H1 (cell line): ENCODE measurements at regions not wholly inside any gene's neighbourhood (a gene's known extent, or its start where the extent isn't known, plus 50 kb on each side); places are given as distances from the start of the nearest gene placed in this dataset.

Experiments
- CTCF ChIA-PET: fragments of 300-600 bp; sonication (Branson Sonifier 250); formaldehyde crosslinking; loops from one replicate; lab custom pipeline; 2021; ENCODE audit not compliant: partially characterized antibody; lab: Charles Lee
- POLR2A ChIA-PET: fragments of 300-600 bp; sonication (Branson Sonifier 250); formaldehyde crosslinking; loops from one replicate; lab custom pipeline; 2021; ENCODE audit warnings: inconsistent platforms; ENCODE audit not compliant: partially characterized antibody; lab: Charles Lee
- DNase-seq, 2 experiments: peaks; one replicate each; pipeline versions ENCODE4 v3.0.0 to v3.0.0-alpha.2; 2010 to 2022; ENCODE audit warnings: low spot score in 2 of 2, low read depth in 1 of 2, mixed read lengths in 1 of 2
- FAIRE-seq: peaks from 2 replicates; lab custom pipeline; 2011; peaks lifted over from hg19 to GRCh38; lab: Jason Lieb, UNC
- H2AFZ ChIP-seq: 2 replicates; pipeline ENCODE4 v1.8.1; 2012; ENCODE audit warnings: low read length, inconsistent platforms
- H2AK5ac ChIP-seq: 2 replicates; pipeline ENCODE4 v1.6.1; 2013; ENCODE audit warnings: low read depth, low read length
- H2BK120ac ChIP-seq: replicated peaks from 2 replicates; pipeline ENCODE3; 2013; ENCODE audit warnings: low read depth, low read length, inconsistent platforms
- H2BK12ac ChIP-seq: 2 replicates; pipeline ENCODE4 v1.6.1; 2013; ENCODE audit warnings: low read depth, low read length
- H2BK15ac ChIP-seq: 2 replicates; pipeline ENCODE4 v1.6.1; 2013; ENCODE audit warnings: low read length
- H2BK20ac ChIP-seq: 2 replicates; pipeline ENCODE4 v1.6.1; 2013; ENCODE audit warnings: low read length
- H2BK5ac ChIP-seq: 2 replicates; pipeline ENCODE4 v1.6.1; 2013; ENCODE audit warnings: low read depth, low read length
- H3K14ac ChIP-seq: 2 replicates; pipeline ENCODE4 v1.6.1; 2013; ENCODE audit warnings: inconsistent platforms; ENCODE audit not compliant: insufficient read length
- H3K18ac ChIP-seq: 2 replicates; pipeline ENCODE4 v1.6.1; 2013; ENCODE audit warnings: low read length; ENCODE audit errors: extremely low read depth
- H3K23ac ChIP-seq: 2 replicates; pipeline ENCODE4 v1.6.1; 2013; ENCODE audit warnings: inconsistent platforms; ENCODE audit not compliant: insufficient read length
- H3K23me2 ChIP-seq: 2 replicates; pipeline ENCODE4 v1.6.1; 2013; ENCODE audit warnings: low read depth, low read length
- H3K27ac ChIP-seq: 2 replicates; pipeline ENCODE4 v1.6.1; 2011; ENCODE audit warnings: low read depth, low read length, inconsistent platforms
- H3K27me3 ChIP-seq, 4 experiments: replicated peaks in 1 of 4; 1 replicate in 1 of 4; 2 replicates in 3 of 4; pipeline versions ENCODE4 v1.6.1 to v1.8.1; 2011 to 2013; ENCODE audit warnings: low read length in 3 of 4, mild to moderate bottlenecking in 3 of 4, inconsistent platforms in 2 of 4, mixed read lengths in 2 of 4, moderate library complexity in 1 of 4; ENCODE audit not compliant: control insufficient read depth in 3 of 4, insufficient read depth in 3 of 4; ENCODE audit errors: extremely low read depth in 1 of 4
- H3K36me3 ChIP-seq, 4 experiments: 2 replicates each; pipeline versions ENCODE4 v1.6.1 to v1.8.1; 2011 to 2013; ENCODE audit warnings: mild to moderate bottlenecking in 4 of 4, low read length in 3 of 4, moderate library complexity in 2 of 4, control low read depth in 1 of 4, inconsistent platforms in 1 of 4; ENCODE audit not compliant: insufficient read depth in 4 of 4, control insufficient read depth in 2 of 4
- H3K4ac ChIP-seq: replicated peaks from 2 replicates; pipeline ENCODE3; 2013; ENCODE audit warnings: low read length, low read depth, mixed read lengths, inconsistent platforms; ENCODE audit not compliant: insufficient read length
- H3K4me1 ChIP-seq, 4 experiments: replicated peaks in 1 of 4; 1 replicate in 1 of 4; 2 replicates in 3 of 4; pipeline versions ENCODE4 v1.6.1 to v1.8.1; 2011 to 2013; ENCODE audit warnings: low read length in 3 of 4, inconsistent platforms in 2 of 4, mixed read lengths in 1 of 4; ENCODE audit not compliant: insufficient read depth in 4 of 4, control insufficient read depth in 3 of 4
- H3K4me2 ChIP-seq, 2 experiments: 2 replicates each; pipeline versions ENCODE4 v1.6.1 to v1.8.1; 2011 to 2013; ENCODE audit warnings: low read depth in 2 of 2, low read length in 2 of 2, control low read depth in 1 of 2, inconsistent platforms in 1 of 2, mild to moderate bottlenecking in 1 of 2; ENCODE audit not compliant: insufficient read depth in 1 of 2
- H3K4me3 ChIP-seq, 4 experiments: fragments of 200-600, 300-600 bp in 1 of 4; sonication (generic), shearing (Covaris generic), sonication (Bioruptor Twin) in 1 of 4; 2 replicates each; pipeline versions ENCODE4 v1.5.1 to v1.8.1; 2011 to 2016; ENCODE audit warnings: low read length in 4 of 4, low read depth in 3 of 4, control low read depth in 2 of 4, inconsistent platforms in 2 of 4, mild to moderate bottlenecking in 2 of 4, mixed read lengths in 1 of 4, moderate library complexity in 1 of 4; ENCODE audit not compliant: insufficient read depth in 2 of 4; ENCODE audit errors: extremely low read depth in 1 of 4
- H3K56ac ChIP-seq: replicated peaks from 2 replicates; pipeline ENCODE3; 2013; ENCODE audit warnings: low read depth, mild to moderate bottlenecking, mixed read lengths, low read length, inconsistent platforms; ENCODE audit not compliant: insufficient read length
- H3K79me1 ChIP-seq: 2 replicates; pipeline ENCODE4 v1.6.1; 2013; ENCODE audit warnings: low read depth, low read length, control low read depth
- H3K79me2 ChIP-seq, 2 experiments: 2 replicates each; pipeline versions ENCODE4 v1.6.1 to v1.8.1; 2012 to 2013; ENCODE audit warnings: low read length in 2 of 2, mild to moderate bottlenecking in 2 of 2, inconsistent platforms in 1 of 2; ENCODE audit not compliant: insufficient read depth in 2 of 2, control insufficient read depth in 1 of 2
- H3K9ac ChIP-seq, 4 experiments: replicated peaks in 1 of 4; 1 replicate in 1 of 4; 2 replicates in 3 of 4; pipeline versions ENCODE4 v1.6.1 to v1.8.1; 2011 to 2013; ENCODE audit warnings: low read depth in 3 of 4, low read length in 3 of 4, control low read depth in 2 of 4, mild to moderate bottlenecking in 2 of 4, moderate library complexity in 2 of 4, inconsistent platforms in 1 of 4; ENCODE audit errors: extremely low read depth in 1 of 4
- H3K9me3 ChIP-seq, 2 experiments: 2 replicates each; pipeline versions ENCODE4 v1.6.1 to v1.8.1; 2012 to 2013; ENCODE audit warnings: mild to moderate bottlenecking in 2 of 2, moderate library complexity in 2 of 2, control low read depth in 1 of 2, inconsistent platforms in 1 of 2, low read depth in 1 of 2, low read length in 1 of 2, mixed read lengths in 1 of 2; ENCODE audit not compliant: insufficient read depth in 2 of 2
- H4K20me1 ChIP-seq, 2 experiments: replicated peaks in 1 of 2; 2 replicates each; pipeline versions ENCODE3 to v1.8.1; 2011 to 2013; ENCODE audit warnings: inconsistent platforms in 2 of 2, low read length in 2 of 2, mild to moderate bottlenecking in 1 of 2; ENCODE audit not compliant: insufficient read depth in 2 of 2, control insufficient read depth in 1 of 2
- H4K5ac ChIP-seq: 2 replicates; pipeline ENCODE4 v1.6.1; 2013; ENCODE audit warnings: low read length, low read depth, mixed read lengths, inconsistent platforms; ENCODE audit not compliant: insufficient read length
- H4K8ac ChIP-seq: 2 replicates; pipeline ENCODE4 v1.8.0; 2013; ENCODE audit warnings: mild to moderate bottlenecking, moderate library complexity, low read length, inconsistent platforms; ENCODE audit not compliant: insufficient read depth; ENCODE audit errors: extremely low read depth
- H4K91ac ChIP-seq: replicated peaks from 2 replicates; pipeline ENCODE3; 2013; ENCODE audit warnings: low read length, mixed read lengths, inconsistent platforms; ENCODE audit not compliant: insufficient read length
- POLR2A ChIP-seq, 2 experiments: IDR thresholded peaks; 1 replicate in 1 of 2; 2 replicates in 1 of 2; pipeline ENCODE4 v1.6.1; 2011; ENCODE audit warnings: low read depth in 2 of 2, low read length in 2 of 2, mild to moderate bottlenecking in 2 of 2; ENCODE audit errors: control extremely low read depth in 1 of 2
- WGBS, 2 experiments: shearing (Covaris generic) in 1 of 2; methylation state at CpG; one replicate each; pipeline versions ENCODE4 v1.1.6 to v1.1.7; 2013 to 2015; ENCODE audit warnings: low lambda C conversion rate in 2 of 2, mixed read lengths in 2 of 2, inconsistent platforms in 1 of 2, low coverage in 1 of 2, missing lambda C conversion rate in 1 of 2; ENCODE audit not compliant: insufficient replicate concordance in 2 of 2, insufficient coverage in 1 of 2, insufficient read length in 1 of 2; ENCODE audit errors: extremely low coverage in 1 of 2, missing lambda C conversion rate in 1 of 2; 5-methylcytosine and 5-hydroxymethylcytosine counted together

GRCh38 chr2:66789741-66790140 is 354.8 kb downstream of the MEIS1 start:
- no peak overlapping the region for H2AK5ac ChIP-seq
- DNase-seq, result no peak
- no peak overlapping the region for H3K27ac ChIP-seq
- no peaks in the 10 kb centered on the region for H3K36me3 ChIP-seq
- H2AFZ ChIP-seq, result 0 out of 2 replicates have a peak overlapping the region, but pooled peaks have one; percentile 9
- H3K9me3 ChIP-seq, result no peaks in the 10 kb centered on the region; a peak in 1 of 4 replicates
- H3K4me1 ChIP-seq, result no peaks in the 10 kb centered on the region
- H2BK15ac ChIP-seq, result no peak overlapping the region
- no peak overlapping the region for H2BK120ac ChIP-seq
- no peak overlapping the region for H3K18ac ChIP-seq
- no peak overlapping the region for H3K14ac ChIP-seq
- no peak overlapping the region for H2BK5ac ChIP-seq
- no peak overlapping the region for H3K4me2 ChIP-seq
- no peaks in the 10 kb centered on the region for H3K79me1 ChIP-seq
- no peak overlapping the region for H4K91ac ChIP-seq
- no peaks in the 10 kb centered on the region for H3K23me2 ChIP-seq
- H3K79me2 ChIP-seq, result no peaks in the 10 kb centered on the region
- no peak overlapping the region for H3K9ac ChIP-seq
- no peaks in the 10 kb centered on the region for H4K20me1 ChIP-seq
- no peak overlapping the region for H3K4me3 ChIP-seq
- 96% methylated on average over 5 of the region's 5 CpGs; no CpG with 5 or more reads in 1 of the 2 experiments for WGBS, 2 experiments
- H3K4ac ChIP-seq, result no peak overlapping the region
- ChIA-PET POLR2A (no interaction called here), CTCF (interaction anchor here (0.6 to 1.5 kb wide), 3 partner anchors 10 to 619 kb away, joined by 4 to 6 read pairs (median 4); no protein-coding TSS in a partner anchor)
- TF ChIP-seq POLR2A (IDR thresholded peaks at IDR 0.05; ENCODE audit: control extremely low read depth in 1 of 2, low read depth in 2 of 2, low read length in 2 of 2), result no peak
- H4K5ac ChIP-seq, result no peak overlapping the region
- no peak overlapping the region for H3K23ac ChIP-seq
- H2BK12ac ChIP-seq, result no peak overlapping the region
- no peak overlapping the region for H2BK20ac ChIP-seq
- no peak overlapping the region for H4K8ac ChIP-seq
- H3K27me3 ChIP-seq, result no peaks in the 10 kb centered on the region
- no peak for FAIRE-seq
- H3K56ac ChIP-seq, result no peak overlapping the region
